Keratinocyte (primary cell): ENCODE measurements at regions not wholly inside any gene's neighbourhood (a gene's known extent, or its start where the extent isn't known, plus 50 kb on each side); places are given as distances from the start of the nearest gene placed in this dataset.

ENCODE experiments used
- DNase-seq: peaks from one replicate; pipeline ENCODE4 v3.0.0-alpha.2; 2011; ENCODE audit warnings: low read depth, missing footprints, low spot score
- FAIRE-seq: peaks from 2 replicates; lab custom pipeline; 2011; peaks lifted over from hg19 to GRCh38; lab: Jason Lieb, UNC
- H2AFZ ChIP-seq: 2 replicates; pipeline ENCODE4 v1.6.0; 2012; ENCODE audit warnings: low read length, control low read depth, inconsistent platforms; ENCODE audit not compliant: control insufficient read depth
- H3K27ac ChIP-seq: 2 replicates; pipeline ENCODE4 v1.5.1; 2011; ENCODE audit warnings: low read length; ENCODE audit not compliant: control insufficient read depth, insufficient read depth
- H3K27me3 ChIP-seq: 3 replicates; pipeline ENCODE4 v1.6.0; 2011; ENCODE audit warnings: low read length; ENCODE audit not compliant: control insufficient read depth, insufficient read depth; ENCODE audit errors: extremely low read depth
- H3K36me3 ChIP-seq, 2 experiments: 2 replicates in 1 of 2; 3 replicates in 1 of 2; pipeline ENCODE4 v1.5.1; 2011; ENCODE audit warnings: low read length in 2 of 2, mild to moderate bottlenecking in 1 of 2; ENCODE audit not compliant: control insufficient read depth in 2 of 2, insufficient read depth in 2 of 2; ENCODE audit errors: extremely low read depth in 1 of 2
- H3K4me1 ChIP-seq: 3 replicates; pipeline ENCODE4 v1.5.1; 2011; ENCODE audit warnings: low read length; ENCODE audit not compliant: control insufficient read depth, insufficient read depth; ENCODE audit errors: extremely low read depth
- H3K4me2 ChIP-seq: 3 replicates; pipeline ENCODE4 v1.6.0; 2011; ENCODE audit warnings: low read depth, low read length; ENCODE audit not compliant: control insufficient read depth, insufficient read depth; ENCODE audit errors: extremely low read depth
- H3K4me3 ChIP-seq, 3 experiments: fragments of 200-600 bp in 1 of 3; sonication (generic) in 1 of 3; 2 replicates in 2 of 3; 3 replicates in 1 of 3; pipeline ENCODE4 v1.5.1; 2011 to 2016; ENCODE audit warnings: low read length in 3 of 3, mild to moderate bottlenecking in 3 of 3, control low read depth in 2 of 3, inconsistent platforms in 1 of 3, low read depth in 1 of 3, mixed read lengths in 1 of 3, mixed run types in 1 of 3, moderate library complexity in 1 of 3; ENCODE audit not compliant: control insufficient read depth in 2 of 3, insufficient read depth in 2 of 3; ENCODE audit errors: extremely low read depth in 1 of 3
- H3K79me2 ChIP-seq: 2 replicates; pipeline ENCODE4 v1.6.0; 2012; ENCODE audit warnings: low read length; ENCODE audit not compliant: control insufficient read depth, insufficient read depth
- H3K9ac ChIP-seq: 3 replicates; pipeline ENCODE4 v1.6.0; 2011; ENCODE audit warnings: low read length; ENCODE audit not compliant: control insufficient read depth, insufficient read depth; ENCODE audit errors: extremely low read depth
- H3K9me1 ChIP-seq: 3 replicates; pipeline ENCODE4 v1.6.0; 2011; ENCODE audit warnings: low read length; ENCODE audit not compliant: control insufficient read depth, insufficient read depth; ENCODE audit errors: extremely low read depth
- H3K9me3 ChIP-seq: 2 replicates; pipeline ENCODE4 v1.5.1; 2012; ENCODE audit warnings: low read depth, low read length; ENCODE audit not compliant: control insufficient read depth
- H4K20me1 ChIP-seq: 3 replicates; pipeline ENCODE4 v1.6.0; 2011; ENCODE audit warnings: low read length; ENCODE audit not compliant: control insufficient read depth, insufficient read depth; ENCODE audit errors: extremely low read depth
- CTCF ChIP-seq, 3 experiments: IDR thresholded peaks in 1 of 3; conservative IDR thresholded peaks in 1 of 3; optimal IDR thresholded peaks in 1 of 3; 2 replicates in 2 of 3; 3 replicates in 1 of 3; pipeline versions ENCODE3 to v1.5.1; 2011; ENCODE audit warnings: low read length in 3 of 3, mild to moderate bottlenecking in 3 of 3, moderate library complexity in 2 of 3, control low read depth in 1 of 3, inconsistent platforms in 1 of 3; ENCODE audit not compliant: insufficient read depth in 2 of 3; ENCODE audit errors: extremely low read depth in 1 of 3
- EZH2 ChIP-seq: IDR thresholded peaks from one replicate; pipeline ENCODE4 v1.6.1; 2012; ENCODE audit warnings: inconsistent platforms, mild to moderate bottlenecking, low read length, moderate library complexity
- dilution Hi-C: fragments of 300-500 bp; cut with MboI; formaldehyde crosslinking; loops from one replicate; pipeline ENCODE4 v1.7.0; 2020; ENCODE audit warnings: low sequenced_read_pairs; ENCODE audit not compliant: extremely low pct_ligation_motif_present

GRCh38 chr2:4501525-4501924 lies 798.1 kb downstream of the DCDC2C start:
- Histone ChIP-seq H3K36me3 (no peaks in the 10 kb centered on the region), H3K4me3 (no peak overlapping the region), H2AFZ (no peak overlapping the region), H3K9me1 (no peaks in the 10 kb centered on the region), H3K4me1 (no peaks in the 10 kb centered on the region), H3K79me2 (no peaks in the 10 kb centered on the region), H4K20me1 (no peaks in the 10 kb centered on the region), H3K27me3 (no peaks in the 10 kb centered on the region), H3K9ac (no peak overlapping the region), H3K27ac (no peak overlapping the region), H3K4me2 (no peak overlapping the region), H3K9me3 (no peaks in the 10 kb centered on the region)
- no peak for DNase-seq
- TF ChIP-seq EZH2 (no peak), CTCF (optimal IDR thresholded peaks at IDR 0.05 in 1 of 3, IDR thresholded peaks at IDR 0.05 in 1 of 3, conservative IDR thresholded peaks at IDR 0.05 in 1 of 3; ENCODE audit: extremely low read depth in 1 of 3, insufficient read depth in 2 of 3, low read length in 3 of 3) (no peak)
- dilution Hi-C loops: no loop called here
- no peak for FAIRE-seq

GRCh38 chr2:4502230-4502843 lies 799.0 kb downstream of the DCDC2C start:
- no peak for FAIRE-seq
- Histone ChIP-seq H3K4me1 (no peaks in the 10 kb centered on the region), H4K20me1 (no peaks in the 10 kb centered on the region), H3K9me1 (no peaks in the 10 kb centered on the region), H3K9me3 (no peaks in the 10 kb centered on the region), H3K36me3 (no peaks in the 10 kb centered on the region), H3K27ac (no peak overlapping the region), H2AFZ (no peak overlapping the region), H3K9ac (no peak overlapping the region), H3K4me2 (no peak overlapping the region), H3K79me2 (no peaks in the 10 kb centered on the region), H3K27me3 (no peaks in the 10 kb centered on the region), H3K4me3 (no peak overlapping the region)
- no peak for DNase-seq
- no peak for TF ChIP-seq EZH2
- TF ChIP-seq CTCF (optimal IDR thresholded peaks at IDR 0.05 in 1 of 3, IDR thresholded peaks at IDR 0.05 in 1 of 3, conservative IDR thresholded peaks at IDR 0.05 in 1 of 3; ENCODE audit: extremely low read depth in 1 of 3, insufficient read depth in 2 of 3, low read length in 3 of 3): no peak
- dilution Hi-C loops: no loop called here
